H1 (cell line): ENCODE measurements at regions not wholly inside any gene's neighbourhood (a gene's known extent, or its start where the extent isn't known, plus 50 kb on each side); places are given as distances from the start of the nearest gene placed in this dataset.

ENCODE experiments used
- CREB1 ChIP-seq: IDR thresholded peaks from 2 replicates; pipeline ENCODE4 v1.6.1; 2012; ENCODE audit warnings: inconsistent platforms
- EP300 ChIP-seq, 2 experiments: IDR thresholded peaks; 1 replicate in 1 of 2; 2 replicates in 1 of 2; pipeline ENCODE4 v1.6.1; 2011 to 2012; ENCODE audit warnings: low read depth in 2 of 2, low read length in 2 of 2, mild to moderate bottlenecking in 2 of 2, borderline replicate concordance in 1 of 2, inconsistent platforms in 1 of 2, moderate library complexity in 1 of 2
- GABPA ChIP-seq: IDR thresholded peaks from 2 replicates; pipeline ENCODE4 v1.6.1; 2011; ENCODE audit warnings: mild to moderate bottlenecking, low read length, moderate library complexity, borderline replicate concordance; ENCODE audit not compliant: insufficient read depth
- HDAC6 ChIP-seq: IDR thresholded peaks from one replicate; pipeline ENCODE4 v1.7.1; 2012; ENCODE audit warnings: low read depth, mild to moderate bottlenecking, inconsistent platforms, low read length, moderate library complexity
- JUN ChIP-seq: IDR thresholded peaks from 2 replicates; pipeline ENCODE4 v1.6.1; 2011; ENCODE audit warnings: low read depth, mild to moderate bottlenecking, improper control_type of control experiment, low read length
- JUND ChIP-seq: IDR thresholded peaks from 2 replicates; pipeline ENCODE4 v1.6.1; 2011; ENCODE audit warnings: mild to moderate bottlenecking, improper control_type of control experiment, low read length
- POLR2A ChIP-seq, 2 experiments: IDR thresholded peaks; 1 replicate in 1 of 2; 2 replicates in 1 of 2; pipeline ENCODE4 v1.6.1; 2011; ENCODE audit warnings: low read depth in 2 of 2, low read length in 2 of 2, mild to moderate bottlenecking in 2 of 2; ENCODE audit errors: control extremely low read depth in 1 of 2
- SP1 ChIP-seq: IDR thresholded peaks from 2 replicates; pipeline ENCODE4 v1.6.1; 2011; ENCODE audit warnings: low read depth, low read length
- SP2 ChIP-seq: IDR thresholded peaks from 2 replicates; pipeline ENCODE4 v1.6.1; 2012; ENCODE audit warnings: mild to moderate bottlenecking, low read length, inconsistent platforms
- SUZ12 ChIP-seq: fragments of 200-600 bp; sonication (generic); IDR thresholded peaks from 2 replicates; pipeline ENCODE4 v1.6.1; 2012; ENCODE audit warnings: mild to moderate bottlenecking, inconsistent platforms, low read length, moderate library complexity, mixed read lengths
- TAF1 ChIP-seq: IDR thresholded peaks from 2 replicates; pipeline ENCODE4 v1.6.1; 2011; ENCODE audit warnings: mild to moderate bottlenecking, low read depth, low read length
- TF ChIP-seq, protein P1 (sequence below), 3 experiments: IDR thresholded peaks; 1 replicate in 2 of 3; 2 replicates in 1 of 3; pipeline versions ENCODE4 v1.5.1 to v1.6.1; 2011; ENCODE audit warnings: low read length in 3 of 3, mild to moderate bottlenecking in 3 of 3, inconsistent platforms in 2 of 3, low read depth in 1 of 3, moderate library complexity in 1 of 3; ENCODE audit not compliant: insufficient read depth in 1 of 3; ENCODE audit errors: control extremely low read depth in 1 of 3

DNA sequence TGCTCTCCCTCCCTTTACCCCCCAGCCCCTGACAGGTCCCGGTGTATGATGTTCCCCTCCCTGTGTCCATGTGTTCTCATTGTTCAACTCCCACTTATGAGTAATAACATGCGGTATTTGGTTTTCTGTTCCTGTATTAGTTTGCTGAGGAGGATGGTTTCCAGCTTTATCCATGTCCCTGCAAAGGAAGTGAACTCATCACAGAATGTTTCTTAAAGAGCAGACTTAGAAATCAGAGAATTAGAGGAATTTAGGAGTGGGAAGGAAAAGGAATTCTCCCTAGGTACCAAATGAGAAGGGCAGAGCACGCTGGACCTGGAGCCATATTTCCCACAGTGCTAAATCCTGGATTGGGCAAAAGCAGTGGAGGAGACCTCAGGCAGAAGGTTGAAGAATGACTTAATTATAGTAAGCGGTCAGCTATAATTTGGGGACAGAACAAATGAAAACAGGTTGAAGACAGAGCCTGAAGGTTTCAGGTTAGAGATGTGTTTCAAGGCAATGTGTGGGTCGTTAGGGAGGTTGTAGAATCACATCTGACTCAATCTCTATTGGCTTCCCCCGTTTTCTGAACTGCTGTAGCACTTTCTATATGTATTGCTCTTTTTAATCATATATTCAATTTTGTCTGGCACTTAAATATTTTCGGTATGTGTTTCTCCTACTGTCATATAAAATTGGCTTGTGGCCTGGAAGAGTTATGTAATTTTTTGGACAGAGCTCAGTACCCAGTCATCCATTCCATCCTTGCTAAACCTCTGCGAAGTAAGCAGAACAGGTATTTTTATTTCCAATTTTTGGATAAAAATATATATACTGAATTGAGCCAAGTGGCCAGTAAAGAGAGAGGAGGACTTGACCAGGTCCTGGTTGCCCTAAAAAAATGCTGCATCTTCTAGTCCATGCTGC is 210.5 kb upstream of the KLF6 start:
- TF ChIP-seq SP1 = no peak
- TF ChIP-seq SP2 = no peak
- TF ChIP-seq TAF1 = no peak
- TF ChIP-seq, protein P1, sequence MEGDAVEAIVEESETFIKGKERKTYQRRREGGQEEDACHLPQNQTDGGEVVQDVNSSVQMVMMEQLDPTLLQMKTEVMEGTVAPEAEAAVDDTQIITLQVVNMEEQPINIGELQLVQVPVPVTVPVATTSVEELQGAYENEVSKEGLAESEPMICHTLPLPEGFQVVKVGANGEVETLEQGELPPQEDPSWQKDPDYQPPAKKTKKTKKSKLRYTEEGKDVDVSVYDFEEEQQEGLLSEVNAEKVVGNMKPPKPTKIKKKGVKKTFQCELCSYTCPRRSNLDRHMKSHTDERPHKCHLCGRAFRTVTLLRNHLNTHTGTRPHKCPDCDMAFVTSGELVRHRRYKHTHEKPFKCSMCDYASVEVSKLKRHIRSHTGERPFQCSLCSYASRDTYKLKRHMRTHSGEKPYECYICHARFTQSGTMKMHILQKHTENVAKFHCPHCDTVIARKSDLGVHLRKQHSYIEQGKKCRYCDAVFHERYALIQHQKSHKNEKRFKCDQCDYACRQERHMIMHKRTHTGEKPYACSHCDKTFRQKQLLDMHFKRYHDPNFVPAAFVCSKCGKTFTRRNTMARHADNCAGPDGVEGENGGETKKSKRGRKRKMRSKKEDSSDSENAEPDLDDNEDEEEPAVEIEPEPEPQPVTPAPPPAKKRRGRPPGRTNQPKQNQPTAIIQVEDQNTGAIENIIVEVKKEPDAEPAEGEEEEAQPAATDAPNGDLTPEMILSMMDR (IDR thresholded peaks at IDR 0.05; ENCODE audit: control extremely low read depth in 1 of 3, insufficient read depth in 1 of 3, low read depth in 1 of 3, low read length in 3 of 3) = no peak
- TF ChIP-seq HDAC6 = no peak
- TF ChIP-seq GABPA = no peak
- no peak for TF ChIP-seq EP300 (IDR thresholded peaks at IDR 0.05; ENCODE audit: borderline replicate concordance in 1 of 2, low read depth in 2 of 2, low read length in 2 of 2)
- TF ChIP-seq JUN = no peak
- no peak for TF ChIP-seq CREB1
- no peak for TF ChIP-seq POLR2A (IDR thresholded peaks at IDR 0.05; ENCODE audit: control extremely low read depth in 1 of 2, low read depth in 2 of 2, low read length in 2 of 2)
- no peak for TF ChIP-seq JUND
- TF ChIP-seq SUZ12 = no peak
